Inflammatory macrophage treated with lipopolysaccharide for 1 hour (primary cell): ENCODE measurements at regions not wholly inside any gene's neighbourhood (a gene's known extent, or its start where the extent isn't known, plus 50 kb on each side); places are given as distances from the start of the nearest gene placed in this dataset.
A peak's percentile ranks its signal among the peaks of the same experiment; 100 is the strongest.

ENCODE experiments used
- DNase-seq, 2 donors: peaks; one replicate each; pipeline ENCODE4 v3.0.0-alpha.2; 2020 to 2022

- DNase-seq, result peak; percentile 5 to 73
These were observed 99.9 kb upstream of the FGF3 start for GRCh38 chr11:69918938-69919650.

- DNase-seq, result no peak
These were observed 100.6 kb upstream of the FGF3 start for GRCh38 chr11:69919659-69920344.

GRCh38 chr11:69920345-69921127, 101.3 kb upstream of the FGF3 start:
- DNase-seq, result no peak

- no peak for DNase-seq
These were observed 102.2 kb upstream of the FGF3 start for GRCh38 chr11:69921128-69922014.

GRCh38 chr11:69922015-69922595, 102.9 kb upstream of the FGF3 start:
- DNase-seq, result no peak

- no peak for DNase-seq
These were observed 103.4 kb upstream of the FGF3 start for GRCh38 chr11:69922596-69923111.

- no peak for DNase-seq
These were observed 104.0 kb upstream of the FGF3 start for GRCh38 chr11:69923196-69923595.

- DNase-seq, result no peak
These were observed 104.6 kb upstream of the FGF3 start for GRCh38 chr11:69923641-69924307.

GRCh38 chr11:69924308-69925161, 105.3 kb upstream of the FGF3 start:
- DNase-seq, result no peak

GRCh38 chr11:69925366-69926196, 106.4 kb upstream of the FGF3 start:
- DNase-seq, result no peak

- no peak for DNase-seq
These were observed 107.3 kb upstream of the FGF3 start for GRCh38 chr11:69926376-69927050.

GRCh38 chr11:69928121-69928520, 108.9 kb upstream of the FGF3 start:
- no peak for DNase-seq

GRCh38 chr11:69928975-69929374, 109.8 kb upstream of the FGF3 start:
- DNase-seq, result no peak

GRCh38 chr11:69930081-69931059, 111.2 kb upstream of the FGF3 start:
- no peak for DNase-seq

- no peak for DNase-seq
These were observed 112.1 kb upstream of the FGF3 start for GRCh38 chr11:69931060-69931910.
